T-helper 2 cell treated with Interferon-gamma antibody and Interleukin-4, amounts not matched to agents 5 μg/mL and 100 μg/mL, for 36 hours (primary cell): ENCODE measurements at regions not wholly inside any gene's neighbourhood (a gene's known extent, or its start where the extent isn't known, plus 50 kb on each side); places are given as distances from the start of the nearest gene placed in this dataset.

ENCODE experiments used
- DNase-seq: peaks from one replicate; pipeline ENCODE4 v3.0.0; 2021; ENCODE audit warnings: low spot score
- H3K27ac Mint-ChIP-seq: one replicate; pipeline ENCODE4 v1.8.0; 2021; ENCODE audit warnings: mild to moderate bottlenecking, mixed read lengths
- H3K27me3 Mint-ChIP-seq: one replicate; pipeline ENCODE4 v1.8.0; 2021; ENCODE audit warnings: low read depth, mixed read lengths
- H3K36me3 Mint-ChIP-seq: one replicate; pipeline ENCODE4 v1.8.0; 2021; ENCODE audit warnings: low read depth, mixed read lengths
- H3K4me1 Mint-ChIP-seq: one replicate; pipeline ENCODE4 v1.8.0; 2021; ENCODE audit warnings: low read depth, mixed read lengths
- H3K4me3 Mint-ChIP-seq: one replicate; pipeline ENCODE4 v1.8.0; 2022; ENCODE audit warnings: mild to moderate bottlenecking, moderate library complexity, mixed read lengths
- H3K9me3 Mint-ChIP-seq: one replicate; pipeline ENCODE4 v1.8.0; 2021; ENCODE audit warnings: mixed read lengths

- DNase-seq, result no peak
- H3K27me3 Mint-ChIP-seq, result peaks cover 8% of the 10 kb centered on the region
- no peaks in the 10 kb centered on the region for H3K36me3 Mint-ChIP-seq
- H3K27ac Mint-ChIP-seq, result no peak overlapping the region
- H3K9me3 Mint-ChIP-seq, result peaks cover 4% of the 10 kb centered on the region
- H3K4me3 Mint-ChIP-seq, result no peak overlapping the region
- H3K4me1 Mint-ChIP-seq, result peaks cover 3% of the 10 kb centered on the region
Observed at GRCh38 chr2:147560810-147561535, 283.9 kb upstream of the ACVR2A start.

- Mint-ChIP-seq H3K4me3 (no peak overlapping the region), H3K4me1 (peaks cover 3% of the 10 kb centered on the region), H3K27me3 (peaks cover 5% of the 10 kb centered on the region), H3K36me3 (no peaks in the 10 kb centered on the region), H3K27ac (no peak overlapping the region), H3K9me3 (peaks cover under 1% of the 10 kb centered on the region)
- DNase-seq, result no peak
Observed at GRCh38 chr2:147559070-147559725, 285.6 kb upstream of the ACVR2A start.

- DNase-seq, result no peak
- H3K27me3 Mint-ChIP-seq, result peaks cover 3% of the 10 kb centered on the region
- no peak overlapping the region for H3K4me3 Mint-ChIP-seq
Observed at GRCh38 chr2:147558620-147559019, 286.2 kb upstream of the ACVR2A start.

GRCh38 chr2:147554521-147555107, 290.2 kb upstream of the ACVR2A start:
- no peaks in the 10 kb centered on the region for H3K36me3 Mint-ChIP-seq
- no peak for DNase-seq
- no peak overlapping the region for H3K4me3 Mint-ChIP-seq
- no peaks in the 10 kb centered on the region for H3K9me3 Mint-ChIP-seq
- H3K27ac Mint-ChIP-seq, result no peak overlapping the region
- H3K27me3 Mint-ChIP-seq, result peaks cover 12% of the 10 kb centered on the region
- H3K4me1 Mint-ChIP-seq, result peaks cover 3% of the 10 kb centered on the region

More at GRCh38 chr2:147558620-147559019, 286.2 kb upstream of the ACVR2A start:
- Mint-ChIP-seq H3K4me1 (peaks cover 3% of the 10 kb centered on the region), H3K36me3 (no peaks in the 10 kb centered on the region), H3K9me3 (no peaks in the 10 kb centered on the region), H3K27ac (no peak overlapping the region)

- Mint-ChIP-seq H3K27ac (no peak overlapping the region), H3K4me3 (no peak overlapping the region), H3K36me3 (no peaks in the 10 kb centered on the region), H3K4me1 (peaks cover 4% of the 10 kb centered on the region), H3K9me3 (no peaks in the 10 kb centered on the region), H3K27me3 (peaks cover 12% of the 10 kb centered on the region)
- no peak for DNase-seq
Observed at GRCh38 chr2:147553775-147554271, 291.0 kb upstream of the ACVR2A start.

GRCh38 chr2:147550995-147551731, 293.7 kb upstream of the ACVR2A start:
- Mint-ChIP-seq H3K4me1 (peaks cover 8% of the 10 kb centered on the region), H3K9me3 (peaks cover 4% of the 10 kb centered on the region), H3K27ac (no peak overlapping the region), H3K27me3 (peaks cover 14% of the 10 kb centered on the region), H3K4me3 (no peak overlapping the region), H3K36me3 (no peaks in the 10 kb centered on the region)
- no peak for DNase-seq

- H3K27ac Mint-ChIP-seq, result no peak overlapping the region
- peaks cover 9% of the 10 kb centered on the region for H3K9me3 Mint-ChIP-seq
- H3K4me3 Mint-ChIP-seq, result no peak overlapping the region
- peaks cover 11% of the 10 kb centered on the region for H3K4me1 Mint-ChIP-seq
- H3K36me3 Mint-ChIP-seq, result peaks cover 3% of the 10 kb centered on the region
- DNase-seq, result no peak
- peaks cover 11% of the 10 kb centered on the region for H3K27me3 Mint-ChIP-seq
Observed at GRCh38 chr2:147549054-147549453, 295.8 kb upstream of the ACVR2A start.

- no peak for DNase-seq
- no peak overlapping the region for H3K27ac Mint-ChIP-seq
- H3K4me3 Mint-ChIP-seq, result no peak overlapping the region
- peaks cover 11% of the 10 kb centered on the region for H3K4me1 Mint-ChIP-seq
- peaks cover 9% of the 10 kb centered on the region for H3K9me3 Mint-ChIP-seq
- H3K27me3 Mint-ChIP-seq, result peaks cover 11% of the 10 kb centered on the region
- H3K36me3 Mint-ChIP-seq, result peaks cover 3% of the 10 kb centered on the region
Observed at GRCh38 chr2:147548451-147548850, 296.4 kb upstream of the ACVR2A start.

- no peak overlapping the region for H3K4me3 Mint-ChIP-seq
- H3K4me1 Mint-ChIP-seq, result peaks cover 11% of the 10 kb centered on the region
- peaks cover 9% of the 10 kb centered on the region for H3K9me3 Mint-ChIP-seq
- H3K27me3 Mint-ChIP-seq, result peaks cover 11% of the 10 kb centered on the region
- peaks cover 4% of the 10 kb centered on the region for H3K36me3 Mint-ChIP-seq
- no peak for DNase-seq
- H3K27ac Mint-ChIP-seq, result no peak overlapping the region
Observed at GRCh38 chr2:147547440-147547839, 297.4 kb upstream of the ACVR2A start.

- H3K9me3 Mint-ChIP-seq, result peaks cover 9% of the 10 kb centered on the region
- H3K36me3 Mint-ChIP-seq, result peaks cover 4% of the 10 kb centered on the region
- H3K27ac Mint-ChIP-seq, result no peak overlapping the region
- peaks cover 15% of the 10 kb centered on the region for H3K4me1 Mint-ChIP-seq
- peaks cover 7% of the 10 kb centered on the region for H3K27me3 Mint-ChIP-seq
- no peak overlapping the region for H3K4me3 Mint-ChIP-seq
- no peak for DNase-seq
Observed at GRCh38 chr2:147546109-147546508, 298.7 kb upstream of the ACVR2A start.

- Mint-ChIP-seq H3K27me3 (no peaks in the 10 kb centered on the region), H3K36me3 (peaks cover 4% of the 10 kb centered on the region), H3K4me1 (peaks cover 7% of the 10 kb centered on the region), H3K9me3 (peaks cover 7% of the 10 kb centered on the region), H3K27ac (no peak overlapping the region), H3K4me3 (no peak overlapping the region)
- no peak for DNase-seq
Observed at GRCh38 chr2:147543056-147543455, 301.8 kb upstream of the ACVR2A start.

- Mint-ChIP-seq H3K4me1 (peaks cover 7% of the 10 kb centered on the region), H3K36me3 (peaks cover 4% of the 10 kb centered on the region), H3K27ac (no peak overlapping the region)
Observed at GRCh38 chr2:147542351-147542750, 302.5 kb upstream of the ACVR2A start.

GRCh38 chr2:147541314-147541713, 303.5 kb upstream of the ACVR2A start:
- Mint-ChIP-seq H3K4me3 (no peak overlapping the region), H3K36me3 (peaks cover 4% of the 10 kb centered on the region), H3K27ac (no peak overlapping the region), H3K27me3 (no peaks in the 10 kb centered on the region), H3K4me1 (peaks cover 7% of the 10 kb centered on the region), H3K9me3 (peaks cover 5% of the 10 kb centered on the region)
- no peak for DNase-seq

More at GRCh38 chr2:147542351-147542750, 302.5 kb upstream of the ACVR2A start:
- H3K4me3 Mint-ChIP-seq, result no peak overlapping the region
- peaks cover 5% of the 10 kb centered on the region for H3K9me3 Mint-ChIP-seq
- H3K27me3 Mint-ChIP-seq, result no peaks in the 10 kb centered on the region
- no peak for DNase-seq
